Bronchial epithelial cell (primary cell): ENCODE measurements at regions not wholly inside any gene's neighbourhood (a gene's known extent, or its start where the extent isn't known, plus 50 kb on each side); places are given as distances from the start of the nearest gene placed in this dataset.
A peak's percentile ranks its signal among the peaks of the same experiment; 100 is the strongest.

Experiments used
- DNase-seq: peaks from one replicate; pipeline ENCODE4 v3.0.0-alpha.2; 2010; ENCODE audit warnings: low read depth
- FAIRE-seq: peaks from 2 replicates; lab custom pipeline; 2011; peaks lifted over from hg19 to GRCh38; lab: Jason Lieb, UNC
- H3K27me3 ChIP-seq: 2 replicates; pipeline ENCODE4 v1.5.1; 2011; ENCODE audit warnings: low read length; ENCODE audit not compliant: control insufficient read depth, insufficient read depth
- H3K36me3 ChIP-seq: 2 replicates; pipeline ENCODE4 v1.5.1; 2011; ENCODE audit warnings: low read length; ENCODE audit not compliant: control insufficient read depth, insufficient read depth
- H3K4me3 ChIP-seq: 2 replicates; pipeline ENCODE4 v1.5.1; 2011; ENCODE audit warnings: mild to moderate bottlenecking, low read depth, low read length, control low read depth
- CTCF ChIP-seq: IDR thresholded peaks from 2 replicates; pipeline ENCODE4 v1.5.1; 2011; ENCODE audit warnings: mild to moderate bottlenecking, moderate library complexity, low read length, control low read depth, inconsistent platforms; ENCODE audit not compliant: insufficient read depth, severe bottlenecking

DNA sequence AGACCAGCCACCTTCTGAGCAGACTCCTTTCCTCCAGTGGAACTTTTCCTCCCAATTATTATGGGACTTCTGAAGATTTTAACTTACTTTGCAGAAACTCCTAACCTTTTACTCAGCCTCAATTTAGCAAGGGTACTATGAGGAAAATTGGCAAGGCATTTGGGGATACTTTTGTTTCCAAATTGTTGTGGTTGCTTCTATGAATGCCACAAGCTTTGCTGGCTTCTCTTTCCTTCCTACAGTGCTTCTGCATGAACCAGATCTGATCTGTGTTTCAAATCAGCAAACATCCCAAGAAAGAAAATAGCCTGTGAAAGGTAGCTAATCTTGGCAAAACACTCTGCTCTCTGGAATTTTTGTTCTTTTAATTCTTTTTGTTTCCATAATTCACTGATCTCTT, 57.3 kb upstream of the TAF11L2 start:
- Histone ChIP-seq H3K4me3 (no peak overlapping the region), H3K27me3 (no peaks in the 10 kb centered on the region), H3K36me3 (no peaks in the 10 kb centered on the region)
- DNase-seq (no peak), FAIRE-seq (no peak)
- TF ChIP-seq CTCF = no peak

GRCh38 chr5:17441351-17441750, 56.7 kb upstream of the TAF11L2 start:
- TF ChIP-seq CTCF = no peak
- H3K4me3 ChIP-seq = no peak overlapping the region
- DNase-seq (no peak), FAIRE-seq (no peak)
- no peaks in the 10 kb centered on the region for H3K36me3 ChIP-seq
- H3K27me3 ChIP-seq = no peaks in the 10 kb centered on the region

- Histone ChIP-seq H3K36me3 (no peaks in the 10 kb centered on the region), H3K27me3 (no peaks in the 10 kb centered on the region), H3K4me3 (no peak overlapping the region)
- FAIRE-seq (no peak), DNase-seq (no peak)
- TF ChIP-seq CTCF = no peak
Observed at GRCh38 chr5:17443333-17444130, 54.5 kb upstream of the TAF11L2 start.

GRCh38 chr5:17444496-17444895, 53.5 kb upstream of the TAF11L2 start:
- Histone ChIP-seq H3K27me3 (no peaks in the 10 kb centered on the region), H3K4me3 (no peak overlapping the region), H3K36me3 (no peaks in the 10 kb centered on the region)
- DNase-seq = peak; percentile 12
- no peak for TF ChIP-seq CTCF
- no peak for FAIRE-seq

- DNase-seq (no peak), FAIRE-seq (no peak)
- no peak for TF ChIP-seq CTCF
- Histone ChIP-seq H3K4me3 (no peak overlapping the region), H3K36me3 (no peaks in the 10 kb centered on the region), H3K27me3 (no peaks in the 10 kb centered on the region)
Observed at GRCh38 chr5:17445185-17445584, 52.8 kb upstream of the TAF11L2 start.
